IMR-90 (cell line): ENCODE measurements at regions not wholly inside any gene's neighbourhood (a gene's known extent, or its start where the extent isn't known, plus 50 kb on each side); places are given as distances from the start of the nearest gene placed in this dataset.

ENCODE experiments used
- ATAC-seq: fragments of 200-7000 bp; cut with Tn5 transposase; 2 replicates; pipeline ENCODE4 v1.9.1; 2020; ENCODE audit warnings: low read depth, mild to moderate bottlenecking, moderate library complexity
- BruUV-seq: library from RNA; stranded (reverse); fragments of 400-500 nt; replicated peaks from 2 replicates; lab custom pipeline; 2021; lab: Mats Ljungman, UMichigan
- CTCF ChIA-PET: fragments of 300-600 bp; formaldehyde crosslinking; extraction: SDS; loops from one replicate; lab custom pipeline; 2021; ENCODE audit warnings: antibody characterized with exemption; lab: Yijun Ruan, JAX
- POLR2A ChIA-PET: fragments of 300-600 bp; sonication (Branson Sonifier 250); formaldehyde crosslinking; loops from one replicate; lab custom pipeline; 2022; ENCODE audit warnings: antibody characterized with exemption; ENCODE audit not compliant: unreplicated experiment; lab: Charles Lee
- DNase-seq: peaks from one replicate; pipeline ENCODE4 v3.0.0; 2013
- H2AFZ ChIP-seq: replicated peaks from 2 replicates; pipeline ENCODE3; 2013; ENCODE audit warnings: low read length, mild to moderate bottlenecking; ENCODE audit not compliant: poor library complexity
- H2AK5ac ChIP-seq: 2 replicates; pipeline ENCODE4 v1.6.1; 2013; ENCODE audit warnings: low read depth, low read length, inconsistent platforms
- H2AK9ac ChIP-seq: replicated peaks from 2 replicates; pipeline ENCODE3; 2013; ENCODE audit warnings: mild to moderate bottlenecking, low read depth, low read length, moderate library complexity; ENCODE audit not compliant: poor library complexity
- H2BK120ac ChIP-seq: 2 replicates; pipeline ENCODE4 v1.6.1; 2013; ENCODE audit warnings: low read depth, low read length, inconsistent platforms
- H2BK15ac ChIP-seq: 3 replicates; pipeline ENCODE4 v1.6.1; 2013; ENCODE audit warnings: low read depth, low read length, inconsistent platforms
- H2BK20ac ChIP-seq: 2 replicates; pipeline ENCODE4 v1.6.1; 2013; ENCODE audit warnings: low read depth, mild to moderate bottlenecking, inconsistent platforms, low read length, moderate library complexity
- H2BK5ac ChIP-seq: 2 replicates; pipeline ENCODE4 v1.6.1; 2013; ENCODE audit warnings: mild to moderate bottlenecking, low read depth, low read length, inconsistent platforms; ENCODE audit not compliant: poor library complexity, severe bottlenecking
- H3K14ac ChIP-seq: replicated peaks from 2 replicates; pipeline ENCODE4 v1.6.1; 2013; ENCODE audit warnings: low read depth, low read length, inconsistent platforms
- H3K18ac ChIP-seq: 2 replicates; pipeline ENCODE4 v1.6.1; 2013; ENCODE audit warnings: low read depth, low read length, control low read depth
- H3K23ac ChIP-seq: 2 replicates; pipeline ENCODE4 v1.6.1; 2013; ENCODE audit warnings: low read depth, low read length, inconsistent platforms
- H3K27ac ChIP-seq: 2 replicates; pipeline ENCODE4 v1.5.1; 2013; ENCODE audit warnings: mild to moderate bottlenecking, control low read depth, low read length; ENCODE audit not compliant: insufficient read depth
- H3K27me3 ChIP-seq: 2 replicates; pipeline ENCODE4 v1.6.1; 2013; ENCODE audit warnings: low read length; ENCODE audit not compliant: control insufficient read depth, insufficient read depth
- H3K36me3 ChIP-seq: 2 replicates; pipeline ENCODE4 v1.6.1; 2013; ENCODE audit warnings: low read length, mixed read lengths; ENCODE audit not compliant: control insufficient read depth, insufficient read depth
- H3K4ac ChIP-seq: 2 replicates; pipeline ENCODE4 v1.6.1; 2013; ENCODE audit warnings: low read depth, low read length, inconsistent platforms
- H3K4me1 ChIP-seq: 2 replicates; pipeline ENCODE4 v1.6.1; 2013; ENCODE audit warnings: low read length, mixed read lengths; ENCODE audit not compliant: control insufficient read depth, insufficient read depth
- H3K4me2 ChIP-seq: 2 replicates; pipeline ENCODE4 v1.6.1; 2013; ENCODE audit warnings: low read depth, mild to moderate bottlenecking, control low read depth, low read length, moderate library complexity
- H3K4me3 ChIP-seq: 2 replicates; pipeline ENCODE4 v1.5.1; 2013; ENCODE audit warnings: low read depth, mild to moderate bottlenecking, control low read depth, low read length, moderate library complexity; ENCODE audit not compliant: insufficient read depth
- H3K56ac ChIP-seq: 2 replicates; pipeline ENCODE4 v1.6.1; 2013; ENCODE audit warnings: low read length, inconsistent platforms; ENCODE audit not compliant: insufficient read depth; ENCODE audit errors: extremely low read depth
- H3K79me1 ChIP-seq, 2 experiments: 2 replicates each; pipeline ENCODE4 v1.6.1; 2013; ENCODE audit warnings: low read length in 2 of 2, inconsistent platforms in 1 of 2, low read depth in 1 of 2
- H3K9ac ChIP-seq: 2 replicates; pipeline ENCODE4 v1.6.1; 2013; ENCODE audit warnings: low read depth, low read length, control low read depth
- H3K9me1 ChIP-seq: 2 replicates; pipeline ENCODE4 v1.6.1; 2013; ENCODE audit warnings: low read length, inconsistent platforms; ENCODE audit not compliant: insufficient read depth
- H3K9me3 ChIP-seq: 2 replicates; pipeline ENCODE4 v1.6.1; 2013; ENCODE audit warnings: low read length; ENCODE audit not compliant: control insufficient read depth, insufficient read depth
- H4K20me1 ChIP-seq: 2 replicates; pipeline ENCODE4 v1.6.1; 2013; ENCODE audit warnings: low read length, inconsistent platforms; ENCODE audit not compliant: insufficient read depth
- H4K5ac ChIP-seq: 2 replicates; pipeline ENCODE4 v1.6.1; 2013; ENCODE audit warnings: mild to moderate bottlenecking, low read depth, low read length, control low read depth
- H4K8ac ChIP-seq, 2 experiments: 2 replicates each; pipeline ENCODE4 v1.6.1; 2013; ENCODE audit warnings: low read depth in 2 of 2, low read length in 2 of 2, control low read depth in 1 of 2, inconsistent platforms in 1 of 2
- H4K91ac ChIP-seq: 2 replicates; pipeline ENCODE4 v1.6.1; 2013; ENCODE audit warnings: low read depth, low read length, inconsistent platforms; ENCODE audit not compliant: insufficient read depth
- BHLHE40 ChIP-seq: fragments of 150-350 bp; IDR thresholded peaks from 2 replicates; pipeline ENCODE4 v1.6.1; 2016; ENCODE audit warnings: mild to moderate bottlenecking, low read depth, low read length
- CEBPB ChIP-seq: IDR thresholded peaks from 2 replicates; pipeline ENCODE4 v1.6.1; 2012; ENCODE audit warnings: low read depth, low read length, improper control_type of control experiment
- CHD1 ChIP-seq: IDR thresholded peaks from 2 replicates; pipeline ENCODE4 v1.6.1; 2012; ENCODE audit warnings: low read depth, low read length, improper control_type of control experiment
- CTCF ChIP-seq: conservative IDR thresholded peaks from 2 replicates; pipeline ENCODE4 v1.5.1; 2012; ENCODE audit warnings: mild to moderate bottlenecking, low read depth, low read length, improper control_type of control experiment
- FOS ChIP-seq: fragments of 150-350 bp; IDR thresholded peaks from 2 replicates; pipeline ENCODE4 v1.6.1; 2016; ENCODE audit warnings: low read depth, low read length
- MAFK ChIP-seq: IDR thresholded peaks from 2 replicates; pipeline ENCODE4 v1.6.1; 2012; ENCODE audit warnings: low read depth, low read length, improper control_type of control experiment
- MXI1 ChIP-seq: IDR thresholded peaks from 2 replicates; pipeline ENCODE4 v1.6.1; 2012; ENCODE audit warnings: low read depth, mild to moderate bottlenecking, low read length, moderate library complexity, borderline replicate concordance
- NFE2L2 ChIP-seq: fragments of 150-350 bp; IDR thresholded peaks from 2 replicates; pipeline ENCODE4 v1.6.1; 2016; ENCODE audit warnings: low read depth, mild to moderate bottlenecking, low read length
- POLR2A ChIP-seq: IDR thresholded peaks from 2 replicates; pipeline ENCODE4 v1.6.1; 2012; ENCODE audit warnings: mild to moderate bottlenecking, low read depth, low read length
- RAD21 ChIP-seq: IDR thresholded peaks from 2 replicates; pipeline ENCODE4 v1.6.1; 2012; ENCODE audit warnings: low read length, improper control_type of control experiment
- RCOR1 ChIP-seq: IDR thresholded peaks from 2 replicates; pipeline ENCODE4 v1.6.1; 2012; ENCODE audit warnings: mild to moderate bottlenecking, low read length, improper control_type of control experiment; ENCODE audit not compliant: insufficient replicate concordance
- RFX5 ChIP-seq: IDR thresholded peaks from 2 replicates; pipeline ENCODE4 v1.8.0; 2012; ENCODE audit warnings: low read depth, mild to moderate bottlenecking, low read length, moderate library complexity
- SMC3 ChIP-seq: fragments of 150-350 bp; IDR thresholded peaks from 2 replicates; pipeline ENCODE4 v1.6.1; 2016; ENCODE audit warnings: low read depth, mild to moderate bottlenecking, antibody characterized with exemption, low read length, moderate library complexity
- WGBS, 2 experiments: methylation state at CpG; one replicate each; pipeline versions ENCODE4 v1.1.5 to v1.1.7; 2013; ENCODE audit warnings: missing lambda C conversion rate in 2 of 2; ENCODE audit not compliant: insufficient read length in 1 of 2; ENCODE audit errors: extremely low coverage in 2 of 2; 5-methylcytosine and 5-hydroxymethylcytosine counted together
- dilution Hi-C: fragments of 300-500 bp; cut with HindIII; formaldehyde crosslinking; loops from one replicate; pipeline ENCODE4 v1.14.3; 2018; ENCODE audit warnings: low sequenced_read_pairs; ENCODE audit not compliant: unreplicated experiment
- in situ Hi-C: fragments of 300-500 bp; cut with MboI; formaldehyde crosslinking; loops from 3 replicates; pipeline ENCODE4 v1.14.3; 2019; ENCODE audit warnings: low sequenced_read_pairs, inconsistent platforms, mixed read lengths
- intact Hi-C: fragments of 100-400 bp; cut with micrococcal nuclease; formaldehyde crosslinking; loops from 2 replicates; pipeline ENCODE4 v1.10.0; 2022
- TF ChIP-seq, protein P1 (sequence below): fragments of 150-350 bp; IDR thresholded peaks from 2 replicates; pipeline ENCODE4 v1.6.1; 2017; ENCODE audit warnings: mild to moderate bottlenecking, antibody characterized with exemption, low read length, low read depth
- TF ChIP-seq, protein P2 (sequence below): fragments of 150-350 bp; IDR thresholded peaks from 2 replicates; pipeline ENCODE4 v1.6.1; 2016; ENCODE audit warnings: low read depth, mild to moderate bottlenecking, low read length, moderate library complexity, borderline replicate concordance

- no TSS peak for BruUV-seq
- H3K23ac ChIP-seq, result no peak overlapping the region
- DNase-seq (no peak), ATAC-seq (no peak)
- in situ Hi-C loops, result no loop called here
- ChIA-PET CTCF (no interaction called here), POLR2A (no interaction called here)
- no peak overlapping the region for H3K4me3 ChIP-seq
- H2AK9ac ChIP-seq, result no peak overlapping the region
- H4K20me1 ChIP-seq, result no peaks in the 10 kb centered on the region
- no peak overlapping the region for H2AK5ac ChIP-seq
- no peaks in the 10 kb centered on the region for H3K79me1 ChIP-seq
- no peak overlapping the region for H4K8ac ChIP-seq
- H3K4ac ChIP-seq, result no peak overlapping the region
- H2BK5ac ChIP-seq, result no peak overlapping the region
- no peak overlapping the region for H3K56ac ChIP-seq
- H3K9me1 ChIP-seq, result no peaks in the 10 kb centered on the region
- H3K9me3 ChIP-seq, result peaks cover 7% of the 10 kb centered on the region; the same call in 1 of the 2 replicates
- H4K5ac ChIP-seq, result no peak overlapping the region
- no peak overlapping the region for H2BK15ac ChIP-seq
- dilution Hi-C loops, result no loop called here
- no peak overlapping the region for H3K4me2 ChIP-seq
- H3K9ac ChIP-seq, result no peak overlapping the region
- H3K27ac ChIP-seq, result no peak overlapping the region
- H2AFZ ChIP-seq, result no peak overlapping the region
- H2BK120ac ChIP-seq, result no peak overlapping the region
- H3K14ac ChIP-seq, result no peak overlapping the region
- no peak overlapping the region for H3K18ac ChIP-seq
- WGBS, 2 experiments, result no CpG with 5 or more reads among the region's 4 CpGs
- H3K27me3 ChIP-seq, result no peaks in the 10 kb centered on the region
- H4K91ac ChIP-seq, result no peak overlapping the region
- no peak overlapping the region for H2BK20ac ChIP-seq
- no peaks in the 10 kb centered on the region for H3K36me3 ChIP-seq
- H3K4me1 ChIP-seq, result no peaks in the 10 kb centered on the region
- TF ChIP-seq, protein P1, sequence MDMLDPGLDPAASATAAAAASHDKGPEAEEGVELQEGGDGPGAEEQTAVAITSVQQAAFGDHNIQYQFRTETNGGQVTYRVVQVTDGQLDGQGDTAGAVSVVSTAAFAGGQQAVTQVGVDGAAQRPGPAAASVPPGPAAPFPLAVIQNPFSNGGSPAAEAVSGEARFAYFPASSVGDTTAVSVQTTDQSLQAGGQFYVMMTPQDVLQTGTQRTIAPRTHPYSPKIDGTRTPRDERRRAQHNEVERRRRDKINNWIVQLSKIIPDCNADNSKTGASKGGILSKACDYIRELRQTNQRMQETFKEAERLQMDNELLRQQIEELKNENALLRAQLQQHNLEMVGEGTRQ, result no peak
- TF ChIP-seq CHD1, result no peak
- TF ChIP-seq RAD21, result no peak
- no peak for TF ChIP-seq CEBPB
- no peak for TF ChIP-seq CTCF
- TF ChIP-seq NFE2L2, result no peak
- TF ChIP-seq POLR2A, result no peak
- TF ChIP-seq MXI1, result no peak
- no peak for TF ChIP-seq SMC3
- TF ChIP-seq FOS, result no peak
- no peak for TF ChIP-seq RFX5
- TF ChIP-seq, protein P2, sequence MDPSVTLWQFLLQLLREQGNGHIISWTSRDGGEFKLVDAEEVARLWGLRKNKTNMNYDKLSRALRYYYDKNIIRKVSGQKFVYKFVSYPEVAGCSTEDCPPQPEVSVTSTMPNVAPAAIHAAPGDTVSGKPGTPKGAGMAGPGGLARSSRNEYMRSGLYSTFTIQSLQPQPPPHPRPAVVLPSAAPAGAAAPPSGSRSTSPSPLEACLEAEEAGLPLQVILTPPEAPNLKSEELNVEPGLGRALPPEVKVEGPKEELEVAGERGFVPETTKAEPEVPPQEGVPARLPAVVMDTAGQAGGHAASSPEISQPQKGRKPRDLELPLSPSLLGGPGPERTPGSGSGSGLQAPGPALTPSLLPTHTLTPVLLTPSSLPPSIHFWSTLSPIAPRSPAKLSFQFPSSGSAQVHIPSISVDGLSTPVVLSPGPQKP, result no peak
- TF ChIP-seq BHLHE40, result no peak
- no peak for TF ChIP-seq MAFK
- TF ChIP-seq RCOR1, result no peak
- intact Hi-C loops, result no loop called here
Observed at GRCh38 chr18:65622436-65622835, 128.4 kb upstream of the CDH7 start.
